ENCODE measurements at regions not wholly inside any gene's neighbourhood (a gene's known extent, or its start where the extent isn't known, plus 50 kb on each side); places are given as distances from the start of the nearest gene placed in this dataset.

GRCh38 chr6:168789699-168790098 is 348.7 kb downstream of the SMOC2 start:
- TF ChIP-seq MAX (IDR thresholded peaks at IDR 0.05), result no peak
- no peak for TF ChIP-seq USF1 (IDR thresholded peaks at IDR 0.05)
- TF ChIP-seq FOXM1 (IDR thresholded peaks at IDR 0.05; ENCODE audit: borderline replicate concordance, low read depth), result no peak
- no peak for TF ChIP-seq ZBTB7A (IDR thresholded peaks at IDR 0.05; ENCODE audit: low read depth)
- no peak for TF ChIP-seq EP300 (IDR thresholded peaks at IDR 0.05; ENCODE audit: borderline replicate concordance)
- TF ChIP-seq RAD21 (IDR thresholded peaks at IDR 0.05; ENCODE audit: low read depth), result no peak
- no peak for TF ChIP-seq NFIC (IDR thresholded peaks at IDR 0.05)
- TF ChIP-seq YY1 (IDR thresholded peaks at IDR 0.05; ENCODE audit: low read depth), result no peak
- no peak for TF ChIP-seq TAF1 (IDR thresholded peaks at IDR 0.05; ENCODE audit: low read depth)
- no peak for TF ChIP-seq TCF12 (IDR thresholded peaks at IDR 0.05; ENCODE audit: low read depth)
- no peak for TF ChIP-seq CEBPB (IDR thresholded peaks at IDR 0.05)
- TF ChIP-seq EGR1 (IDR thresholded peaks at IDR 0.05), result no peak
- no peak for TF ChIP-seq TEAD4 (IDR thresholded peaks at IDR 0.05)
- no peak for TF ChIP-seq CREB1 (IDR thresholded peaks at IDR 0.05; ENCODE audit: low read depth)

GRCh38 chr6:168785720-168786511 is 344.9 kb downstream of the SMOC2 start:
- TF ChIP-seq EGR1 (IDR thresholded peaks at IDR 0.05) (no peak), CEBPB (IDR thresholded peaks at IDR 0.05) (no peak), FOXM1 (IDR thresholded peaks at IDR 0.05; ENCODE audit: borderline replicate concordance, low read depth) (no peak), YY1 (IDR thresholded peaks at IDR 0.05; ENCODE audit: low read depth) (no peak)

GRCh38 chr6:168784426-168784825 is 343.4 kb downstream of the SMOC2 start:
- no peak for TF ChIP-seq CEBPB (IDR thresholded peaks at IDR 0.05)

GRCh38 chr6:168783720-168784119 is 342.7 kb downstream of the SMOC2 start:
- TF ChIP-seq CREB1 (IDR thresholded peaks at IDR 0.05; ENCODE audit: low read depth), result no peak

GRCh38 chr6:168782187-168782751 is 341.3 kb downstream of the SMOC2 start:
- 0 out of 2 replicates have a peak, but pooled peaks have one; percentile 45 for TF ChIP-seq NFIC (IDR thresholded peaks at IDR 0.05)
- no peak for TF ChIP-seq FOXM1 (IDR thresholded peaks at IDR 0.05; ENCODE audit: borderline replicate concordance, low read depth)
- TF ChIP-seq MAX (IDR thresholded peaks at IDR 0.05), result 0 out of 2 replicates have a peak, but pooled peaks have one; percentile 38
- TF ChIP-seq CEBPB (IDR thresholded peaks at IDR 0.05), result no peak

- TF ChIP-seq ZBTB7A (IDR thresholded peaks at IDR 0.05; ENCODE audit: low read depth), result no peak
- no peak for TF ChIP-seq YY1 (IDR thresholded peaks at IDR 0.05; ENCODE audit: low read depth)
- TF ChIP-seq NFIC (IDR thresholded peaks at IDR 0.05), result no peak
- no peak for TF ChIP-seq REST (IDR thresholded peaks at IDR 0.05; ENCODE audit: low read depth)
- no peak for TF ChIP-seq FOXM1 (IDR thresholded peaks at IDR 0.05; ENCODE audit: borderline replicate concordance, low read depth)
- TF ChIP-seq CEBPB (IDR thresholded peaks at IDR 0.05), result no peak
- no peak for TF ChIP-seq USF1 (IDR thresholded peaks at IDR 0.05)
Measured at GRCh38 chr6:168778201-168778600, 337.2 kb downstream of the SMOC2 start.

GRCh38 chr6:168774381-168774780 is 333.4 kb downstream of the SMOC2 start:
- no peak for TF ChIP-seq TAF1 (IDR thresholded peaks at IDR 0.05; ENCODE audit: low read depth)
- no peak for TF ChIP-seq ZBTB7A (IDR thresholded peaks at IDR 0.05; ENCODE audit: low read depth)
- TF ChIP-seq TEAD4 (IDR thresholded peaks at IDR 0.05), result no peak
- no peak for TF ChIP-seq FOXM1 (IDR thresholded peaks at IDR 0.05; ENCODE audit: borderline replicate concordance, low read depth)
- TF ChIP-seq RAD21 (IDR thresholded peaks at IDR 0.05; ENCODE audit: low read depth), result no peak
- no peak for TF ChIP-seq NFIC (IDR thresholded peaks at IDR 0.05)
- TF ChIP-seq TCF12 (IDR thresholded peaks at IDR 0.05; ENCODE audit: low read depth), result no peak
- no peak for TF ChIP-seq USF1 (IDR thresholded peaks at IDR 0.05)
- TF ChIP-seq YY1 (IDR thresholded peaks at IDR 0.05; ENCODE audit: low read depth), result no peak
- TF ChIP-seq MAX (IDR thresholded peaks at IDR 0.05), result no peak
- TF ChIP-seq CEBPB (IDR thresholded peaks at IDR 0.05), result no peak
- TF ChIP-seq REST (IDR thresholded peaks at IDR 0.05; ENCODE audit: low read depth), result no peak
- no peak for TF ChIP-seq EP300 (IDR thresholded peaks at IDR 0.05; ENCODE audit: borderline replicate concordance)
- no peak for TF ChIP-seq CREB1 (IDR thresholded peaks at IDR 0.05; ENCODE audit: low read depth)
- TF ChIP-seq EGR1 (IDR thresholded peaks at IDR 0.05), result no peak
